Choroid plexus epithelial cell (primary cell): ENCODE measurements at regions not wholly inside any gene's neighbourhood (a gene's known extent, or its start where the extent isn't known, plus 50 kb on each side); places are given as distances from the start of the nearest gene placed in this dataset.
"Not testable (repeated sequence)": the region's sequence is repeated elsewhere in the genome, so short reads cannot be mapped to it uniquely, and the experiment has no call there.

Source experiments
- DNase-seq: peaks from one replicate; pipeline ENCODE4 v3.0.0-alpha.2; 2010; ENCODE audit warnings: low read depth
- H3K4me3 ChIP-seq: 2 replicates; pipeline ENCODE4 v1.5.1; 2011; ENCODE audit warnings: low read depth, mild to moderate bottlenecking, control low read depth, low read length, moderate library complexity
- TF ChIP-seq, protein P1 (sequence below): conservative IDR thresholded peaks from 2 replicates; pipeline ENCODE4 v1.5.1; 2011; ENCODE audit warnings: low read depth, mild to moderate bottlenecking, control low read depth, inconsistent platforms, low read length, moderate library complexity

DNA sequence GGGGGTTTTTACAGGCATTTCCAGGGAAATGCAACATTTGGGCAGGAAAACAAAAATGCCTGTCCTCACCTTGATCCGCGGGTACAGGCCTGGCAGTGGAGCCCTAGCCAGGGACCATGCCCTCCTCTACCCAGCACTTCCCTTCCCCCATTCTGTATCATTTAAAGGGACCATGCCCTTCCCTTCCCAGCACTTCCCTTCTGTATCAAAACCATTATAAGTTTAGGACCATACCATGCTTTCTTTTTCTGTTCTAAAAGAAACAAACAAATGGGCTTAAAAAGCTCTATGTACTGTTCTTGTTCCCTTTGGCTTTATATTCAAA is 166.9 kb upstream of the ZNF608 start:
- H3K4me3 ChIP-seq, result no peak overlapping the region
- TF ChIP-seq, protein P1, sequence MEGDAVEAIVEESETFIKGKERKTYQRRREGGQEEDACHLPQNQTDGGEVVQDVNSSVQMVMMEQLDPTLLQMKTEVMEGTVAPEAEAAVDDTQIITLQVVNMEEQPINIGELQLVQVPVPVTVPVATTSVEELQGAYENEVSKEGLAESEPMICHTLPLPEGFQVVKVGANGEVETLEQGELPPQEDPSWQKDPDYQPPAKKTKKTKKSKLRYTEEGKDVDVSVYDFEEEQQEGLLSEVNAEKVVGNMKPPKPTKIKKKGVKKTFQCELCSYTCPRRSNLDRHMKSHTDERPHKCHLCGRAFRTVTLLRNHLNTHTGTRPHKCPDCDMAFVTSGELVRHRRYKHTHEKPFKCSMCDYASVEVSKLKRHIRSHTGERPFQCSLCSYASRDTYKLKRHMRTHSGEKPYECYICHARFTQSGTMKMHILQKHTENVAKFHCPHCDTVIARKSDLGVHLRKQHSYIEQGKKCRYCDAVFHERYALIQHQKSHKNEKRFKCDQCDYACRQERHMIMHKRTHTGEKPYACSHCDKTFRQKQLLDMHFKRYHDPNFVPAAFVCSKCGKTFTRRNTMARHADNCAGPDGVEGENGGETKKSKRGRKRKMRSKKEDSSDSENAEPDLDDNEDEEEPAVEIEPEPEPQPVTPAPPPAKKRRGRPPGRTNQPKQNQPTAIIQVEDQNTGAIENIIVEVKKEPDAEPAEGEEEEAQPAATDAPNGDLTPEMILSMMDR, result no peak
- no peak for DNase-seq

DNA sequence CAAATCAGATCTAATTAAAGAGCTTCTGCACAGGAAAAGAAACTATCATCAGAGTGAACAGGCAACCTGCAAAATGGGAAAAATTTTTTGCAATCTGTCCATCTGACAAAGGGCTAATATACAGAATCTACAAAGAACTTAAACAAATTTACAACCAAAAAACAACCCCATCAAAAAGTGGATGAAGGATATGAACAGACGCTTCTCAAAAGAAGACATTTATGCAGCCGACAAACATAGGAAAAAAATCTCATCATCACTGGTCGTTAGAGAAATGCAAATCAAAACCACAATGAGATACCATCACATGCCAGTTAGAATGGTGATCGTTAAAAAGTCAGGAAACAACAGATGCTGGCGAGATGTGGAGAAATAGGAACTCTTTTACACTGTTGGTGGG is 169.9 kb upstream of the ZNF608 start:
- not testable (repeated sequence) for DNase-seq, H3K4me3 ChIP-seq

DNA sequence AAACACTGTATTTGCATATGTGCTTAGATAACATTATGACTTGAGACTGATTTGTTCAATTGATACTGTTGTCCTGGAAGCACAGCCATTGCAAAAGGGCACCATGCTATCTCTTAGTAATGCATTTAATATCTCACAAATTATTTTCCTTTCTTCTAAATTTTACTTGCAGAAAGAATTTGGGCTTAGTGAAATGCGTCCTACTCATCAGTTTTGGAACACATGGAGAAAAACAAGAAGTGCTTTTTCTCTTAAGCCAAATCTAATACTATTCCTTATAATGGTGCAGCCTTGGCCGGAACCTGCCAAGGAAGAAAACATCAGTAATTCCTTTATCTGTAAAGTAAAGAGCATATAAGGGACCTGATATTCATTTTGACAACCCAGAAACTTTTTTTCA is 172.2 kb upstream of the ZNF608 start:
- TF ChIP-seq, protein P1, result no peak
- DNase-seq, result no peak

DNA sequence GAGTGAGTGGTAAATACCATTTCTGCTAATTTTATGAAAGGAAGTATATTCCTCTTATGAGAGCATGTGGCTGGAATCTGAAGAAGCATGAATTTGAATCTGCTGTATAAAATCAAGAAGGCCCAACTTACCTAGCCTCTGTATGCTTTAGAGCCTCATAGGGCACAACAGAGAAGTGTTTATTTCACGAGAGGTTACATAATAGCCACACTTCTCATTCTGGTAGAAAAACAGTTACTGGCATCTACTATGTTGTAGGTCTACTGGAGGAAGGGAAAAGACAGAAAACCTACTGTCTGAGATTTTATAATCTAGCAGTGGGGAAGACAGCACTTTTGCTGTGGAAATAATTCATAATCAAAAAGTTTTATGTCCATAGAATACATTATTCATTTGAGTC is 172.6 kb upstream of the ZNF608 start:
- no peak overlapping the region for H3K4me3 ChIP-seq
- no peak for DNase-seq
- TF ChIP-seq, protein P1, result no peak

More for the DNA sequence above, 172.2 kb upstream of the ZNF608 start:
- H3K4me3 ChIP-seq, result no peak overlapping the region

DNA sequence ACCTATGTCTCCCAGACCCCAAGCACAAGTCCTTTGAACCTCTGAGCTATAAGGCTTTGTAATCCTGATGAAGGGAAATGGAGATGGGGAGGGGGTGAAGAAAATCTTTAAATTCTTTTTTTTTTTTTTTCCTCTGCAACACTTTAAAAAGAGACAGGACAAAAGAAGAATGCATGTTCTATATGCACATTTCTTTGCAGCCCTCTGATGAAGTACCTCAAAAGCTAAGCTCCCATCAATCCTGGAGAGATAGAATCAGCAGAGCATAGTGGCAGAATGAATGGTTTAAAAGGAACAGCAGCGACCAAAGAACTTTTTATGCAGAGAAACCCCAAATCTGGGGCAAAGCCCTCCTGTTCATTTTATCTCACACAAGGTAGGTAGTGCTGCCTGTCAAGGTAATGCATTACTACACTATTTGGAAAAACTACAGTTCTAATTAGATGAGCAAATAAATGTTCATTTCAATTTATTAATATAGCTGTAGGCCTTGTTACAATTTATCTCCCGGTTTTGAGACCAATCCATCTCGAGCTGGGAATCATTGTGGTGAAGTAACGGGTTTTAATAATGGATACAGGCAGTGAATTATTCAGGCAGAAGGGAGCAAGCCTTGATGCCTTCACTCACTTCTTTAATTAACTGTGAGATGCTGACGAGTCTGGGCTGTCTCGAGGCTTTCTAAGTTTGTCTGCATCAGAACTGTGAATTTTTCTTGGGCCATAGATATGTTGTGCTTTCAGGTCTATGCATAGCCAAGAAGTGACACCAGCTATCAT is 173.5 kb upstream of the ZNF608 start:
- no peak overlapping the region for H3K4me3 ChIP-seq
- TF ChIP-seq, protein P1, result no peak
- DNase-seq, result no peak

DNA sequence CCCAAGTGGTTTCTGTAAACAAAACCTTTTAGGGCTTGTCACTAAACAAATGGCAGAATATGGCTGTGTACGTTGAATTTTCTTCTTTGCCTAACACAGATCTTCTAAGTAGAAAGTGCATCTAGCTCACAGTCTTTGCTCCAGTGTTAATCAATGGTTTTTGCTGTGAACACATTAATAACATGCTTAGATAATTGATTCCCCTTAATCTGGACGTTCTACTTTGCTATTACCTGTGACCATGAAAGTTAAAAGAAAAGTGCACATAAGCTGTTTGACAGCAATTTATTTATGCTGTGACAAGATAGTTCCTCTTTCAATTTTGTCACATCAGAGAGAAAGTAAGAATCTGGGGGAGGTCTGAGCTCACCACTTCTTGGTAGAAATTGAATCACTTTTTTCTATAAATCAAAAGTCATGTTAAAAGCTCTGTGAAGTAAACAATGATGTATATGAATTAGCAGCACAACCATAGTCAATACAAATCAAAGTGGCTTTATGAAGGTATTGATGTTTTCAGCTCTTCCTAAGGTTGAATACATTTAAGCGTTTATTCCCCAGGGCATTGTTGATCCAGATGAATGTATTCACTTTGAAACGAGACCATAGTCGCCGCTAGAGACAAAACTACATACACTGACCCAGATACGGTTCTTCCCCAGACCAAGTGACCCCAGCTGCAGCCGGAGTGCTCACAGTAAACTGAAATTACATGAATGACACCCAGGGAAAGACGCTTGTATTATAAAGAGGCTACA is 174.6 kb upstream of the ZNF608 start:
- TF ChIP-seq, protein P1, result no peak
- H3K4me3 ChIP-seq, result no peak overlapping the region
- DNase-seq, result no peak

DNA sequence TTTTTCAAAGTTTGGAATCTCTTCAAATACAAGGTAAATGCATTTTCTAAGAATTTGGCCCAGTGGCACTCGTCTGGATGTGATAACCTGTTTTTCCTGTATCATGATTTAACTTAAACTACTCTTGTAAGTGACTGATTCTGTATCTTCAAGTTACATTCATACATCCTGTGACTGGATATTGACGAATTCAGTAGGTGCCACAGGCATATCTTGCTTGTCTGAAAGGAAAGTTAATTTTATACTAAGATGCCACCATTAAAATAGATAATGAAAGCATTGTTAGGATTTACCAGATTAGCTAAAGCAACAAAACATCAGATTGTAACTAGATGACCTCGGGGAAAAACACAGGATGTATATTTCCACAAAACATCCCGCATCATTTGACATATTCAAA is 175.3 kb upstream of the ZNF608 start:
- H3K4me3 ChIP-seq, result no peak overlapping the region
- TF ChIP-seq, protein P1, result no peak
- DNase-seq, result no peak
